Right cardiac atrium (tissue), 5 donors: ENCODE measurements at regions not wholly inside any gene's neighbourhood (a gene's known extent, or its start where the extent isn't known, plus 50 kb on each side); places are given as distances from the start of the nearest gene placed in this dataset.

Source experiments
- ATAC-seq, 2 donors: fragments of 200-7000 bp; cut with Tn5 transposase; one replicate each; pipeline versions ENCODE4 v1.8.0 to v1.9.1; 2020; ENCODE audit warnings: moderate library complexity in 2 of 2, mild to moderate bottlenecking in 1 of 2
- DNase-seq, 3 donors: peaks; one replicate each; pipeline ENCODE4 v3.0.0-alpha.2; 2020
- H3K27ac ChIP-seq: one replicate; pipeline ENCODE4 v1.5.1; 2013; ENCODE audit warnings: mild to moderate bottlenecking, low read length, control low read depth, moderate library complexity
- H3K27me3 ChIP-seq: one replicate; pipeline ENCODE4 v1.6.1; 2013; ENCODE audit not compliant: control insufficient read depth, insufficient read depth
- H3K4me1 ChIP-seq: one replicate; pipeline ENCODE4 v1.6.1; 2013; ENCODE audit warnings: low read length; ENCODE audit not compliant: control insufficient read depth, insufficient read depth
- H3K4me3 ChIP-seq: one replicate; pipeline ENCODE4 v1.5.1; 2013; ENCODE audit warnings: low read length, control low read depth
- H3K9me3 ChIP-seq: one replicate; pipeline ENCODE4 v1.6.1; 2013; ENCODE audit warnings: low read length; ENCODE audit not compliant: control insufficient read depth
- WGBS: extraction: QIAGEN DNeasy Blood & Tissue Kit; methylation state at CpG from one replicate; pipeline ENCODE4 v1.1.7; 2013; 5-methylcytosine and 5-hydroxymethylcytosine counted together
- intact Hi-C, 4 donors: fragments of 100-400 bp; cut with DNase I; formaldehyde crosslinking; loops; one replicate each; pipeline versions ENCODE4 v1.11.0 to v1.14.0; 2022 to 2023
- donor health status: healthy with polysubstance abuse.
- donor health status: DM: no; HTN: yes; CAD: no.
- donor health status: DM: no; HTN: no; CAD: no.
- donor health status: DM: no; HTN: yes; CAD: no; lungs with severe emphysema.
- donor health status: DM: yes; HTN: yes; CAD: no.

- no peak overlapping the region for H3K4me3 ChIP-seq
- ATAC-seq (no peak), DNase-seq (no peak)
- H3K9me3 ChIP-seq, result no peaks in the 10 kb centered on the region
- H3K27me3 ChIP-seq, result no peaks in the 10 kb centered on the region
- intact Hi-C loops, result no loop called here
- 16% methylated on average over 5 of the region's 5 CpGs for WGBS
- no peak overlapping the region for H3K27ac ChIP-seq
- no peaks in the 10 kb centered on the region for H3K4me1 ChIP-seq
Measured at GRCh38 chr1:96074876-96075577, 646.6 kb upstream of the PTBP2 start.

GRCh38 chr1:96075704-96076455 lies 645.7 kb upstream of the PTBP2 start:
- DNase-seq (no peak), ATAC-seq (no peak)
- Histone ChIP-seq H3K27ac (peak overlapping the region; percentile 38), H3K9me3 (no peaks in the 10 kb centered on the region), H3K4me1 (no peaks in the 10 kb centered on the region), H3K4me3 (no peak overlapping the region), H3K27me3 (no peaks in the 10 kb centered on the region)
- WGBS, result 58% methylated on average over 4 of the region's 4 CpGs
- intact Hi-C loops, result no loop called here

- DNase-seq (no peak), ATAC-seq (peak in 1 of 2 donors; percentile 34)
- Histone ChIP-seq H3K27ac (no peak overlapping the region), H3K4me1 (no peaks in the 10 kb centered on the region), H3K4me3 (no peak overlapping the region), H3K9me3 (no peaks in the 10 kb centered on the region), H3K27me3 (no peaks in the 10 kb centered on the region)
- WGBS, result 70% methylated on average over 2 of the region's 2 CpGs
- intact Hi-C loops, result no loop called here
Measured at GRCh38 chr1:96076589-96076988, 645.0 kb upstream of the PTBP2 start.

GRCh38 chr1:96079581-96079980 lies 642.0 kb upstream of the PTBP2 start:
- no peak overlapping the region for H3K4me3 ChIP-seq
- no peak overlapping the region for H3K27ac ChIP-seq
- H3K27me3 ChIP-seq, result no peaks in the 10 kb centered on the region
- intact Hi-C loops, result no loop called here
- no peak for DNase-seq
- H3K9me3 ChIP-seq, result no peaks in the 10 kb centered on the region
- ATAC-seq, result no peak
- H3K4me1 ChIP-seq, result no peaks in the 10 kb centered on the region
- 53% methylated on average over 1 of the region's 1 CpG for WGBS

GRCh38 chr1:96080925-96081324 lies 640.7 kb upstream of the PTBP2 start:
- no peak overlapping the region for H3K27ac ChIP-seq
- H3K4me3 ChIP-seq, result no peak overlapping the region
- ATAC-seq, result no peak
- 96% methylated on average over 5 of the region's 5 CpGs for WGBS
- no peaks in the 10 kb centered on the region for H3K27me3 ChIP-seq
- intact Hi-C loops, result no loop called here
- H3K9me3 ChIP-seq, result no peaks in the 10 kb centered on the region
- no peak for DNase-seq
- H3K4me1 ChIP-seq, result no peaks in the 10 kb centered on the region

- intact Hi-C loops, result no loop called here
- DNase-seq (no peak), ATAC-seq (no peak)
- no peak overlapping the region for H3K4me3 ChIP-seq
- no peaks in the 10 kb centered on the region for H3K4me1 ChIP-seq
- no peak overlapping the region for H3K27ac ChIP-seq
- H3K9me3 ChIP-seq, result no peaks in the 10 kb centered on the region
- H3K27me3 ChIP-seq, result no peaks in the 10 kb centered on the region
- WGBS, result 82% methylated on average over 1 of the region's 1 CpG
Measured at GRCh38 chr1:96087719-96088118, 633.9 kb upstream of the PTBP2 start.

- Histone ChIP-seq H3K4me1 (no peaks in the 10 kb centered on the region), H3K27me3 (no peaks in the 10 kb centered on the region), H3K9me3 (no peaks in the 10 kb centered on the region), H3K4me3 (no peak overlapping the region), H3K27ac (no peak overlapping the region)
- DNase-seq (peak in 2 of 3 donors; percentile 11 to 39), ATAC-seq (no peak)
- intact Hi-C loops, result no loop called here
- WGBS, result 37% methylated on average over 4 of the region's 4 CpGs
Measured at GRCh38 chr1:96090134-96090533, 631.5 kb upstream of the PTBP2 start.

- H3K4me3 ChIP-seq, result no peak overlapping the region
- no peaks in the 10 kb centered on the region for H3K9me3 ChIP-seq
- ATAC-seq, result no peak
- WGBS, result 86% methylated on average over 2 of the region's 2 CpGs
- intact Hi-C loops, result no loop called here
- DNase-seq, result no peak
- H3K27me3 ChIP-seq, result no peaks in the 10 kb centered on the region
- H3K4me1 ChIP-seq, result no peaks in the 10 kb centered on the region
- H3K27ac ChIP-seq, result no peak overlapping the region
Measured at GRCh38 chr1:96095849-96096612, 625.6 kb upstream of the PTBP2 start.

- Histone ChIP-seq H3K27ac (no peak overlapping the region), H3K27me3 (no peaks in the 10 kb centered on the region), H3K4me1 (no peaks in the 10 kb centered on the region), H3K9me3 (no peaks in the 10 kb centered on the region), H3K4me3 (no peak overlapping the region)
- DNase-seq, result no peak
- 81% methylated on average over 5 of the region's 5 CpGs for WGBS
- intact Hi-C loops, result no loop called here
- no peak for ATAC-seq
Measured at GRCh38 chr1:96096613-96097321, 624.8 kb upstream of the PTBP2 start.

- Histone ChIP-seq H3K27ac (no peak overlapping the region), H3K27me3 (no peaks in the 10 kb centered on the region), H3K9me3 (no peaks in the 10 kb centered on the region), H3K4me3 (no peak overlapping the region), H3K4me1 (no peaks in the 10 kb centered on the region)
- DNase-seq, result no peak
- WGBS, result 56% methylated on average over 1 of the region's 1 CpG
- ATAC-seq, result no peak
- intact Hi-C loops, result no loop called here
Measured at GRCh38 chr1:96104506-96104905, 617.1 kb upstream of the PTBP2 start.

- WGBS, result 52% methylated on average over 3 of the region's 3 CpGs
Measured at GRCh38 chr1:96104906-96105305, 616.7 kb upstream of the PTBP2 start.

More at GRCh38 chr1:96104906-96105305, 616.7 kb upstream of the PTBP2 start:
- H3K27ac ChIP-seq, result no peak overlapping the region
- H3K4me1 ChIP-seq, result no peaks in the 10 kb centered on the region
- no peaks in the 10 kb centered on the region for H3K9me3 ChIP-seq
- no peak overlapping the region for H3K4me3 ChIP-seq
- ATAC-seq (no peak), DNase-seq (no peak)
- intact Hi-C loops, result no loop called here
- no peaks in the 10 kb centered on the region for H3K27me3 ChIP-seq
